ENCODE measurements at regions not wholly inside any gene's neighbourhood (a gene's known extent, or its start where the extent isn't known, plus 50 kb on each side); places are given as distances from the start of the nearest gene placed in this dataset.
"Not testable (repeated sequence)": the region's sequence is repeated elsewhere in the genome, so short reads cannot be mapped to it uniquely, and the experiment has no call there.

- DNase-seq (no peak), ATAC-seq (ENCODE audit: poor library complexity) (no peak)
- intact Hi-C loops (cut with DNase I), result no loop called here
These were observed 147.7 kb downstream of the COG6 start for GRCh38 chr13:39803156-39803555.

- intact Hi-C loops (cut with DNase I), result no loop called here
- no peak for DNase-seq
- no peak for ATAC-seq (ENCODE audit: poor library complexity)
These were observed 148.4 kb downstream of the COG6 start for GRCh38 chr13:39803851-39804250.

DNA sequence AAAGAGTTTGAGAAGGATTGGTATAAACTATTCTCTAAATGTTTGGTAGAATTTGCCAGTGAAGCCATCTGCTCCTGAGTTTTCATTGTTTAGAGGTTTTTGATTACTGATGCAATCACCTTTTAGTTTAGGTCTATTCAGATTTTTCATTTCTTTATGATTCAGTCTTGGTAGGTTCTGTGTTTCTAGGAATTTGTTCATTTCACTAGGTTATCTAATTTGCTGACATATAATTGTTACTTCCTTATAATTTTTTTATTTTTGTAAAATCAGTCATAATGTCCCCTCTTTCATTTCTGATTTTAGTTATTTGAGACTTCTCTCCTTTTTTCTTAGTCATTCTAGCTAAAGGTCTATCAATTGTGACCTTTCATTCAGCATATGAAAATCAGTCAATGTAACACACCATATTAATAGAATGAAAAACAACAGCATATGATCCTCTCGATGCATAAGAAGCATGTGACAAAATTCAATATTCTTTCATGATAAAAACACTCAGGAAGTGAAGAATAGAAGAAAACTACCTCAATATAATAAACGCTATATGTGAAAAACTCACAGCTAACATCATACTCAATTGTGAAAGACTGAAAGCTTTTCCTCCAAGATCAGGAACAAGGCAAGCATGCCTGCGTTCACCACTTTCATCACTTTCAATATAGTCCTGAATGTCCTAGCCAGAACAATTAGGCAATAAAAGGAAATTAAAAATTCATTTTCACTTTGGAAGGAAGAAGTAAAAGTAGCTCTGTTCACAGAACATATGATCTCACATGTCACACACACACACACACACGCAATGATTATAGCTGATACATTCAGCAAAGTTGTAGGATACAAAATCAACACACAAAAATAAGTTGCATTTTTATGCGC is 149.1 kb downstream of the COG6 start:
- intact Hi-C loops (cut with DNase I), result no loop called here
- DNase-seq, result no peak
- ATAC-seq (ENCODE audit: poor library complexity), result no peak

- no peak for ATAC-seq (ENCODE audit: poor library complexity)
- intact Hi-C loops (cut with DNase I), result no loop called here
- DNase-seq, result no peak
These were observed 154.0 kb downstream of the COG6 start for GRCh38 chr13:39809466-39809865.

DNA sequence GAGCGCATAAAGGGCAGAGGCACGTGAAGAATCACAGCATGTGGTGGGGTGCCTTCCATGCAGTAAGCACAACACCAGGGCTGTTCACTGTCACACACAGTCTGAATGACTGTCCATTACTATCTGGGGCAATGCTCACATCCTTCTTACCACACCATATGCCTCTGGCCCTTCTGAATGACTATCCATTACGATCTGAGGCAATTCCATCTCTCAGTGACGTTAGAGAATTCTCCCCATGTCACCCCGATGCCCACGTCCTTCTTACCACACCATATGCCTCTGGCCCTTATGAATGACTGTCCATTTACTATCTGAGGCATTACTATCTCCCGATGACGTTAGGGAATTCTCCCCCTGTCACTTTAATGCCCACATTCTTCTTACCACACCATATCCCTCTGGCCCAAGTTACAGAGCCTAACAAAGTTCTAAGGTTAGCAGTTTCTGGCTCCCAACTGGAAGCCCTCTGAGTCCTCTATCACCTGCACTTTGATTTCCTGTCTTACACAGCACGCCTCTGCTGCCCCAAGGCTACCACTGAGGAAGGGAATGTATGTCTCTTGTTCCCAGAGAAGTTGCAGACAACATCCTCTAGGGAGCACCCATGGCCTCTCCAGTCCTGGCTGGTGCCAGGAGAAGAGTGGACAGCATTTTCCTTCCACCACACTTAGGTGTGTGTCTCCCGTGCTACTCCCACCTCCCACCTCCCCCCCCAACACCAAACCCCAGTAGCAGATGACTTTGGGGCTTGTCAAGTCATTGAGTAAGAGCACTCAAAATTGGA is 154.8 kb downstream of the COG6 start:
- ATAC-seq (ENCODE audit: poor library complexity) (no peak), DNase-seq (no peak)
- intact Hi-C loops (cut with DNase I), result no loop called here

- intact Hi-C loops (cut with DNase I), result no loop called here
- no peak for ATAC-seq (ENCODE audit: poor library complexity)
- DNase-seq, result no peak
These were observed 155.6 kb downstream of the COG6 start for GRCh38 chr13:39811051-39811450.

DNA sequence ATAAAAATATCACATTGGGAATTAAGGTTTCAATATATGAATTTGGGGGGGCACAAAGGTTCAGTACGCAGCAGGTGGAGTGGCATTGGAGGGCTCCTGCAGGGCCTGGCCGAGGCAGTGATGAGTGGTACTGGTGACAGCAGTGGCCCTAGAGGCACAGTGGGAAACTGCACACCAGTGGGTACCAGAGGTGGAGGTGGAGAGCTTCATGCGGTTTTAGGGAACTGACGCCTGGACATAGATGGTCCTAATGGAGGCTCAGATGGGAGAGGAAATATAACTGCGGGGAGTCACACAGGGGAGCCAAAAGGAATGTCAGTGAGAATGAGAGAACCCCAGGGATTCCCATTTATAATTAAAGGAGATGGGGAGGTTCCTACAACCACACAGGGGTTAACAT is 156.2 kb downstream of the COG6 start:
- intact Hi-C loops (cut with DNase I), result no loop called here
- no peak for ATAC-seq (ENCODE audit: poor library complexity)
- no peak for DNase-seq

DNA sequence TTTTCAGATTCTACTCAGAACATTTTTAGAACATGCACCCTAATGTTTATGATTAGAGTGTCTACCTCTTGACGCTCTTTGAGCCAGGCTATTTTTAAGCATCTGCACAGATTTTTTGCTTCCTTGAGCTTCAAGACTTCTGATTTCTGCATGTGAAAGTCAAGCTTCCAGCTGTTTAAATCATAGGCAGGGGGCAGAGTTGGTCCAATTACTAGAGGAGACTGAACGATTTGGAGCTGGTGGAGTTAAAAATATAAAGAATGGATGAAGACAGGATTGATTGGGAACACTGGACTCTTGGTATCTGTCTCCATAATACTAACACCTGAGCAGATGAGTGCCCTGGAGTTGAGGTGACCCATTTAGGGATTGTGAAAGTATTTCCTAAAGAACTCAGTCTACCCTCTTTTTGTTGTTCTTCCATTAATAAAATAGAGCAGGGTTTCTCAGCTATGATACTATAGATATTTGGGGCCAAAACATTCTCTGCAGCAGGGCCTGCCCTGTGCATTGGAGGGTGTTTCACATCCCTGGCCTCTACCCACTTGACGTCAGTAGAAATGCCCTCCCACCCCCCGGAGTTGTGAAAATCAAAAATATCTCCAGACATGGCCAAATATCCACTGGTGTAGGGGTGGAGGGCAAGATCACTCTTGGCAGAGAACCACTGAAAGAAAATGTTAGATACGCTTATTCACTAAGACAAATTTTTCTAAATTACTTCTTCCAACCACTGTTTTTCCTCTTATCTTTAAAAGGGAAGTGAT is 160.1 kb downstream of the COG6 start:
- DNase-seq, result no peak
- ATAC-seq (ENCODE audit: poor library complexity), result peak; percentile 45
- intact Hi-C loops (cut with DNase I), result no loop called here

GRCh38 chr13:39816936-39817335 is 161.5 kb downstream of the COG6 start:
- ATAC-seq (ENCODE audit: poor library complexity) (no peak), DNase-seq (no peak)
- intact Hi-C loops (cut with DNase I), result no loop called here

GRCh38 chr13:39818953-39819352 is 163.5 kb downstream of the COG6 start:
- ATAC-seq (ENCODE audit: poor library complexity) (no peak), DNase-seq (no peak)
- intact Hi-C loops (cut with DNase I), result no loop called here

GRCh38 chr13:39820606-39821005 is 165.1 kb downstream of the COG6 start:
- intact Hi-C loops (cut with DNase I), result no loop called here
- DNase-seq (no peak), ATAC-seq (ENCODE audit: poor library complexity) (no peak)

DNA sequence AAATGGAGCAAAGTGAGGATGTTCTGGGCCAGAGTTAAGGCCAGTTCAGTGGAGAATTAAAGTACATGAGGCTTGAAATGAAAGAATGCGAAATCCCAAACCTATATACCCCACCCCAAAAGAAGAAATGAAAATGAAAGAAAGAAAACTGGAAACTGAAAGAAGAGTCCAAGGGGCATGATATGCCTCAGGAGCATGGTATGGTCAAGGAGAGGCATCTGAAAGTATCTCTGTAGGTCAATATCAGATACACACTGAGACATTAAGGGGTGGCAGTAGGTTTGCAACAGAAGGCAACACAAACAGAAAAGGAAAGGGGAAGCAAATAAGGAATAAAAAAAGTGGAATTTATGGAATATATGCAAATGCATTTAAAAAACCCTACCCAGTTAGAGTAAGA is 166.5 kb downstream of the COG6 start:
- intact Hi-C loops (cut with DNase I), result no loop called here
- DNase-seq, result no peak
- ATAC-seq (ENCODE audit: poor library complexity), result no peak

GRCh38 chr13:39822437-39822836 is 167.0 kb downstream of the COG6 start:
- intact Hi-C loops (cut with DNase I), result no loop called here
- ATAC-seq (ENCODE audit: poor library complexity) (no peak), DNase-seq (no peak)

DNA sequence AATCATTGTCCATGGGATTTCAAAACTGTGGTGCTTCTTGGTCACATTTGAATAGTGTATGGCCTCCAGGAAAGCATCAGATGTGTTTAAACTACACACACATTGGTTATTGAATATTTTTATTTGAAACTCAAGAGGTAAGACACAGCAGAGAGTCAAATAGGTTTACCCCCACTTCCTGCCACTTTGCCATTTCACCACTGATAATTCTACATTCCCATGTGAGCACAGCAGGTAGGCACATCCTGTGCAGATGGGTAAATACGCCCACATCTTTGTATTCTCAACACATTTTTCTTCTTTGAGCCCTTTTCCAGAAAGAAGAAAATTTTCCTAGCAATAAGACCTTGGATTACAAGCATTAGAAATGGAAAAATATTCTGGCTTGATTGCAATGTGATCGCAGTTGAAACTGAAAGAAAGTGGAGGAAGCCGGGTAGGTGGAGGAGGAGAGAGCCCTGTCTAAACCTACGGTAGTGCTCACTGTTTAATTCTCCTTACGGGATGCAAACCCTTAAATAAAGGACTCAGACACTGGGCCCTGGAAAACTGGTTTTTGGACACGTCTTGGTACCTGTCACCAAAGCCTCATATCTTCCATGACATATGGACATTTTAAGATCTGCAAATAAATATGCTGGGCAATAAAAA is 167.7 kb downstream of the COG6 start:
- no peak for ATAC-seq (ENCODE audit: poor library complexity)
- intact Hi-C loops (cut with DNase I), result no loop called here
- no peak for DNase-seq

GRCh38 chr13:39825886-39826285 is 170.4 kb downstream of the COG6 start:
- ATAC-seq (ENCODE audit: poor library complexity) (no peak), DNase-seq (no peak)
- intact Hi-C loops (cut with DNase I), result no loop called here

GRCh38 chr13:39835253-39835652 is 179.8 kb downstream of the COG6 start:
- intact Hi-C loops (cut with DNase I), result no loop called here
- no peak for DNase-seq
- no peak for ATAC-seq (ENCODE audit: poor library complexity)

GRCh38 chr13:39836038-39836437 is 180.6 kb downstream of the COG6 start:
- DNase-seq (no peak), ATAC-seq (ENCODE audit: poor library complexity) (no peak)
- intact Hi-C loops (cut with DNase I), result no loop called here

- ATAC-seq (ENCODE audit: poor library complexity); DNase-seq; intact Hi-C loops (cut with DNase I): not testable (repeated sequence)
These were observed 182.4 kb downstream of the COG6 start for GRCh38 chr13:39837866-39838265.

DNA sequence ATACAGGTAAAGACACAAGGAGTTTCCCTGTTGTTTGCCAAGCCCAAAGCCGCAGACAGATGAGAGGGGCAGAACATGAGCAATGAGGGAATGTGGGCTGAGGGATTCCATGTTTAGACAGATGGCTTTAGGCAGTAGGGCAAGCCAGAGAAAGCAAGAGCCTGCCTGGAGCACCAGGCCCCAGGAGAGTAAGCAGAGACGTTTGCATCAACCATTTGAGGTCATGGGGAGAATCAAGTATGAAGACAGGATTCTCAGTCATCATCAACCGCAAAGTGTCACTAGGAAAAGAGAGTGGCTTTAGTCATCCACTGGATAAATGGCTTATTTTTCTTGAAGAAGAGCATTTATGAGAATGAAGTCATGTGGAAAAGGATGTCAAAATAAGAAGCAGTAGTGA is 184.7 kb downstream of the COG6 start:
- DNase-seq, result no peak
- intact Hi-C loops (cut with DNase I), result no loop called here
- no peak for ATAC-seq (ENCODE audit: poor library complexity)

Data from Right ventricle myocardium superior (tissue), 1 donor.